NCI-H774 (cell line): ENCODE measurements at regions not wholly inside any gene's neighbourhood (a gene's known extent, or its start where the extent isn't known, plus 50 kb on each side); places are given as distances from the start of the nearest gene placed in this dataset.

ENCODE experiments used
- DNase-seq: peaks from one replicate; lab custom pipeline; 2025; lab: John Stamatoyannopoulos, UW

GRCh38 chr12:107553211-107553765 is 132.3 kb upstream of the PWP1 start:
- no peak for DNase-seq

- no peak for DNase-seq
Observed at GRCh38 chr12:107554941-107555340, 130.7 kb upstream of the PWP1 start.

GRCh38 chr12:107557026-107557425 is 128.6 kb upstream of the PWP1 start:
- no peak for DNase-seq

- DNase-seq, result no peak
Observed at GRCh38 chr12:107557589-107558100, 128.0 kb upstream of the PWP1 start.

- DNase-seq, result no peak
Observed at GRCh38 chr12:107558141-107558815, 127.3 kb upstream of the PWP1 start.

GRCh38 chr12:107558816-107559382 is 126.7 kb upstream of the PWP1 start:
- DNase-seq, result no peak

- DNase-seq, result no peak
Observed at GRCh38 chr12:107560165-107560898, 125.3 kb upstream of the PWP1 start.

GRCh38 chr12:107560899-107561285 is 124.7 kb upstream of the PWP1 start:
- no peak for DNase-seq

- peak; percentile 64 for DNase-seq
Observed at GRCh38 chr12:107564946-107565345, 120.7 kb upstream of the PWP1 start.

- DNase-seq, result no peak
Observed at GRCh38 chr12:107565551-107565950, 120.0 kb upstream of the PWP1 start.

- DNase-seq, result no peak
Observed at GRCh38 chr12:107567876-107568619, 117.6 kb upstream of the PWP1 start.

- no peak for DNase-seq
Observed at GRCh38 chr12:107568718-107569117, 116.9 kb upstream of the PWP1 start.

- peak; percentile 49 for DNase-seq
Observed at GRCh38 chr12:107570721-107571120, 114.9 kb upstream of the PWP1 start.

GRCh38 chr12:107571492-107571891 is 114.1 kb upstream of the PWP1 start:
- DNase-seq, result no peak

- no peak for DNase-seq
Observed at GRCh38 chr12:107574691-107575090, 110.9 kb upstream of the PWP1 start.

- no peak for DNase-seq
Observed at GRCh38 chr12:107580750-107581618, 104.6 kb upstream of the PWP1 start.

- no peak for DNase-seq
Observed at GRCh38 chr12:107581619-107582015, 104.0 kb upstream of the PWP1 start.

- no peak for DNase-seq
Observed at GRCh38 chr12:107583551-107583950, 102.0 kb upstream of the PWP1 start.

- DNase-seq, result no peak
Observed at GRCh38 chr12:107584563-107584962, 101.0 kb upstream of the PWP1 start.

GRCh38 chr12:107586256-107586970 is 99.2 kb upstream of the PWP1 start:
- no peak for DNase-seq
